Germinal center (tissue), 1 donor: ENCODE measurements at regions not wholly inside any gene's neighbourhood (a gene's known extent, or its start where the extent isn't known, plus 50 kb on each side); places are given as distances from the start of the nearest gene placed in this dataset.

Experiments used
- DNase-seq: peaks from one replicate; pipeline ENCODE4 v3.0.0; 2012; ENCODE audit warnings: mixed read lengths, low spot score

- no peak for DNase-seq
Measured at GRCh38 chr2:157933160-157933920, 57.2 kb upstream of the ACVR1 start.

- no peak for DNase-seq
Measured at GRCh38 chr2:157932480-157933159, 56.5 kb upstream of the ACVR1 start.

- DNase-seq = no peak
Measured at GRCh38 chr2:157931542-157931941, 55.4 kb upstream of the ACVR1 start.

GRCh38 chr2:157930728-157931127, 54.6 kb upstream of the ACVR1 start:
- DNase-seq = no peak

- DNase-seq = no peak
Measured at GRCh38 chr2:157929871-157930667, 53.9 kb upstream of the ACVR1 start.

GRCh38 chr2:157928372-157928771, 52.2 kb upstream of the ACVR1 start:
- DNase-seq = no peak

- DNase-seq = no peak
Measured at GRCh38 chr2:157927155-157927554, 51.0 kb upstream of the ACVR1 start.
